ENCODE measurements at regions not wholly inside any gene's neighbourhood (a gene's known extent, or its start where the extent isn't known, plus 50 kb on each side); places are given as distances from the start of the nearest gene placed in this dataset.
"Not testable (repeated sequence)": the region's sequence is repeated elsewhere in the genome, so short reads cannot be mapped to it uniquely, and the experiment has no call there.

- intact Hi-C loops (cut with DNase I; ENCODE audit: low total_unique reads); H3K4me1 ChIP-seq; H3K9me3 ChIP-seq; H3K4me3 ChIP-seq; DNase-seq; in situ Hi-C loops (cut with MboI; ENCODE audit: low sequenced_read_pairs in 4 of 4); H3K36me3 ChIP-seq; ATAC-seq; H3K27ac ChIP-seq; H3K27me3 ChIP-seq: not testable (repeated sequence)
These were observed 196.3 kb downstream of the BCL2L11 start for GRCh38 chr2:111316881-111317549.

GRCh38 chr2:111319552-111319951 lies 198.8 kb downstream of the BCL2L11 start:
- ATAC-seq; H3K4me1 ChIP-seq; H3K9me3 ChIP-seq; H3K27me3 ChIP-seq; H3K36me3 ChIP-seq; H3K27ac ChIP-seq; intact Hi-C loops (cut with DNase I; ENCODE audit: low total_unique reads); H3K4me3 ChIP-seq; in situ Hi-C loops (cut with MboI; ENCODE audit: low sequenced_read_pairs in 4 of 4); DNase-seq: not testable (repeated sequence)

GRCh38 chr2:111320264-111320663 lies 199.6 kb downstream of the BCL2L11 start:
- H3K27ac ChIP-seq; H3K4me1 ChIP-seq; ATAC-seq; in situ Hi-C loops (cut with MboI; ENCODE audit: low sequenced_read_pairs in 4 of 4); intact Hi-C loops (cut with DNase I; ENCODE audit: low total_unique reads); H3K36me3 ChIP-seq; DNase-seq; H3K4me3 ChIP-seq; H3K9me3 ChIP-seq; H3K27me3 ChIP-seq: not testable (repeated sequence)

GRCh38 chr2:111320965-111321364 lies 200.3 kb downstream of the BCL2L11 start:
- ATAC-seq: peak in 1 of 2 donors; percentile 65
- H3K4me3 ChIP-seq; H3K9me3 ChIP-seq; DNase-seq; H3K4me1 ChIP-seq; H3K27ac ChIP-seq; in situ Hi-C loops (cut with MboI; ENCODE audit: low sequenced_read_pairs in 4 of 4); H3K27me3 ChIP-seq; intact Hi-C loops (cut with DNase I; ENCODE audit: low total_unique reads); H3K36me3 ChIP-seq: not testable (repeated sequence)

GRCh38 chr2:111323384-111323783 lies 202.7 kb downstream of the BCL2L11 start:
- H3K27ac ChIP-seq; intact Hi-C loops (cut with DNase I; ENCODE audit: low total_unique reads); H3K9me3 ChIP-seq; H3K27me3 ChIP-seq; H3K4me3 ChIP-seq; H3K36me3 ChIP-seq; ATAC-seq; DNase-seq; H3K4me1 ChIP-seq; in situ Hi-C loops (cut with MboI; ENCODE audit: low sequenced_read_pairs in 4 of 4): not testable (repeated sequence)

GRCh38 chr2:111327726-111328125 lies 207.0 kb downstream of the BCL2L11 start:
- H3K4me3 ChIP-seq; H3K27ac ChIP-seq; ATAC-seq; H3K36me3 ChIP-seq; intact Hi-C loops (cut with DNase I; ENCODE audit: low total_unique reads); H3K27me3 ChIP-seq; DNase-seq; H3K9me3 ChIP-seq; H3K4me1 ChIP-seq; in situ Hi-C loops (cut with MboI; ENCODE audit: low sequenced_read_pairs in 4 of 4): not testable (repeated sequence)

GRCh38 chr2:111329309-111329708 lies 208.6 kb downstream of the BCL2L11 start:
- H3K4me1 ChIP-seq; DNase-seq; ATAC-seq; H3K27me3 ChIP-seq; H3K36me3 ChIP-seq; intact Hi-C loops (cut with DNase I; ENCODE audit: low total_unique reads); H3K4me3 ChIP-seq; H3K27ac ChIP-seq; in situ Hi-C loops (cut with MboI; ENCODE audit: low sequenced_read_pairs in 4 of 4); H3K9me3 ChIP-seq: not testable (repeated sequence)

GRCh38 chr2:111331099-111331724 lies 210.5 kb downstream of the BCL2L11 start:
- H3K36me3 ChIP-seq; H3K4me3 ChIP-seq; H3K4me1 ChIP-seq; H3K27me3 ChIP-seq; DNase-seq; intact Hi-C loops (cut with DNase I; ENCODE audit: low total_unique reads); H3K27ac ChIP-seq; in situ Hi-C loops (cut with MboI; ENCODE audit: low sequenced_read_pairs in 4 of 4); ATAC-seq; H3K9me3 ChIP-seq: not testable (repeated sequence)

- H3K9me3 ChIP-seq; in situ Hi-C loops (cut with MboI; ENCODE audit: low sequenced_read_pairs in 4 of 4); H3K27ac ChIP-seq; H3K36me3 ChIP-seq; H3K4me1 ChIP-seq; ATAC-seq; DNase-seq; intact Hi-C loops (cut with DNase I; ENCODE audit: low total_unique reads); H3K27me3 ChIP-seq; H3K4me3 ChIP-seq: not testable (repeated sequence)
These were observed 214.7 kb downstream of the BCL2L11 start for GRCh38 chr2:111335220-111335907.

GRCh38 chr2:111338474-111338873 lies 217.8 kb downstream of the BCL2L11 start:
- H3K4me1 ChIP-seq; in situ Hi-C loops (cut with MboI; ENCODE audit: low sequenced_read_pairs in 4 of 4); H3K27me3 ChIP-seq; H3K4me3 ChIP-seq; DNase-seq; H3K27ac ChIP-seq; H3K36me3 ChIP-seq; intact Hi-C loops (cut with DNase I; ENCODE audit: low total_unique reads); H3K9me3 ChIP-seq: not testable (repeated sequence)
- ATAC-seq: peak; percentile 78 to 85

- in situ Hi-C loops (cut with MboI; ENCODE audit: low sequenced_read_pairs in 4 of 4); H3K27ac ChIP-seq; intact Hi-C loops (cut with DNase I; ENCODE audit: low total_unique reads); DNase-seq; H3K36me3 ChIP-seq; H3K4me1 ChIP-seq; H3K9me3 ChIP-seq; ATAC-seq; H3K4me3 ChIP-seq; H3K27me3 ChIP-seq: not testable (repeated sequence)
These were observed 218.8 kb downstream of the BCL2L11 start for GRCh38 chr2:111339476-111339875.

GRCh38 chr2:111344590-111344989 lies 223.9 kb downstream of the BCL2L11 start:
- DNase-seq; H3K27me3 ChIP-seq; H3K27ac ChIP-seq; in situ Hi-C loops (cut with MboI; ENCODE audit: low sequenced_read_pairs in 4 of 4); ATAC-seq; H3K9me3 ChIP-seq; intact Hi-C loops (cut with DNase I; ENCODE audit: low total_unique reads); H3K4me1 ChIP-seq; H3K4me3 ChIP-seq; H3K36me3 ChIP-seq: not testable (repeated sequence)
